DMS 273 treated with DMSO at 0.1 percent for 48 hours (cell line): ENCODE measurements at regions not wholly inside any gene's neighbourhood (a gene's known extent, or its start where the extent isn't known, plus 50 kb on each side); places are given as distances from the start of the nearest gene placed in this dataset.

Source experiments
- DNase-seq: peaks from one replicate; lab custom pipeline; 2025; lab: John Stamatoyannopoulos, UW

- DNase-seq: no peak
Measured at GRCh38 chr10:10125676-10126075, 892.0 kb upstream of the CELF2 start.

- DNase-seq: no peak
Measured at GRCh38 chr10:10126218-10126617, 891.5 kb upstream of the CELF2 start.

GRCh38 chr10:10128387-10128786 lies 889.3 kb upstream of the CELF2 start:
- DNase-seq: no peak

DNA sequence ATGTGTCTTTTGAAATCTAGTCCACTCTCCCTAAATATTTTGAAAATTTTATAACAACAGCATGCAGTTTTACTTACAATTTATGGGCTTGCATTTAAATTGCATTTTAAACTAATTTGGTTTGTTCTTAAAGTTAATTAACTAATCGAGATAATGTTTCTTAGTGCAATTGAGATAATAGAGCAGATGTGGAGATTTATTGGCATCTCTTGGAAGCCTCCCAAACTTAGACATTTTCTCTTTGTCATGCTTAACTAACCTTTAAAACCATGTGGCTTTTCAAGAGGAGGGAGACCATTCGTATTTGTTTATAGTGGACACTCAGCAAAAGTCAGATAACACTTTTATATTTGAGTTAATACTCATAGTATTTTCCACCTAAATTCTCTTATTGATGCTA lies 887.0 kb upstream of the CELF2 start:
- no peak for DNase-seq

DNA sequence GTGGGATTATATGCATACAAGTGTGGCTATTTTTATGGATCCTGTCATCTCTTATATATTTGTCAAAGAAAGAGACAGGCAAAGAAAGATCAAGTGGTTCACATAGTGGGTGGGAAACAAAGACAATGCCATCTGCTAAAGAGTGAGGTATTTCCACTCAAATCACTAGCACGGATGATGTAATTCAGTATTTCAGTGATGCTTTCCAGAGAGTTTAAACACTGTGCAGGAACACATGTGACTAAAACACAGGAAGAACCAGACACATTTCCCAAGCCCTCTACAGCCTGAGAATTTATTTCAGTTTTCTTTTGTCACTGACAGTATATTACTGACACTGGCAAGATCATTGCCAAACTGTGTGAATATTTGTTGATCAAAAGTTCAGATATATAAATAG lies 885.7 kb upstream of the CELF2 start:
- no peak for DNase-seq

DNA sequence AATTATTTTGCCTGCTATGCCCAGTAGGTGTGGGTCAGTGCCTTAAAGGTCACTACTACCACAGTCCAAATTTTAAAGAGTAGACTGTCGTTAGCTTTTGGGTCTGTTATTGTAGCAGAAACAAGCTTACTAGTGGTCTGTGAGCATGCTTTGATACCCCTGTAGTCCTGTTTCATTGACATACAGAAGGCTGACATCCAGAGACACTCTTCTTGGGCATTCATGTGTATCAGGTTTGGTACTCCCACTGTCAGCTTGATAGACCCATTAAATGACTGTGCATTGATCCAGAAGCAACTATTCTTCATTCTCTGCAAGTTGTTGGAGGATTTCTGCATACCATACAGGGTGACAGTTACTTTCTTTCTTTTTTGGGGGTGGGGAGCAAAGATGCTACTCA lies 884.4 kb upstream of the CELF2 start:
- no peak for DNase-seq

DNA sequence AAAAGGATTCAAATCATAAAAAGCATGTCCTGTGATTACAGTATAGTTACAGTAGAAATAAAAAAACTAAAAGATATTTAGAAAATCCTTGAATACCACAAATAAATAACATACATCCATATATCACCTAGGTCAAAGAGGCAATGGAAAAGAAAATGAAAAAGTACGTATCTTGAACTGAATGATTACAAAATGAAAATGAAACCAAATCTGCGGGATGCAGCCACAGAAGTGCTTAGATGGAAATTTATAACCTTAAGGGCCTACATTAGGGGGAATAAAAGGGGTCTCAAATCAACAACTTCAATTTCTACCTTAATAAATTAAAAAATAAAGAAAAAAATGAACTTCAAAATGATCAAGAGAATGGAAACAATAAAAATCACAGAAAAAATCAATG lies 879.0 kb upstream of the CELF2 start:
- no peak for DNase-seq

- DNase-seq: no peak
Measured at GRCh38 chr10:10141782-10142382, 875.8 kb upstream of the CELF2 start.

DNA sequence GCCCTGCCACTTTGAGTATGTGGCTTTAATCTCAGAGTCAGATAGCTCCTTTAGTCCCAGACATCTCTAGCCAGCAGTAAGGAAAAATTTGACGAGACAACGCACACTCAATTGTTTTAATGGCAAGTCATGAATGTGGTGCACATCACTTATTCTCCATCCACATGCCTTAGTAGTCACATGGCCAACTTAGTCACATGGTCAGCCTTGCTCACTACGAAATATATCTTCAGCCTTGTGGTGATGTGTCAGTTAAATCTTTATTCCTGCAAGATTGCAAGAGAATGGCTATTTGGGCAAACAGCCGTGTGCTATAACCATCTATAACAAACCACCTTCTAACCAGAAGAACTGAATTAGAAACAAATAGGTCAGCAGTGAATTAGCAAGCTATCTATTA lies 871.1 kb upstream of the CELF2 start:
- DNase-seq: no peak

- DNase-seq: no peak
Measured at GRCh38 chr10:10149899-10150298, 867.8 kb upstream of the CELF2 start.

- no peak for DNase-seq
Measured at GRCh38 chr10:10156917-10157600, 860.6 kb upstream of the CELF2 start.

DNA sequence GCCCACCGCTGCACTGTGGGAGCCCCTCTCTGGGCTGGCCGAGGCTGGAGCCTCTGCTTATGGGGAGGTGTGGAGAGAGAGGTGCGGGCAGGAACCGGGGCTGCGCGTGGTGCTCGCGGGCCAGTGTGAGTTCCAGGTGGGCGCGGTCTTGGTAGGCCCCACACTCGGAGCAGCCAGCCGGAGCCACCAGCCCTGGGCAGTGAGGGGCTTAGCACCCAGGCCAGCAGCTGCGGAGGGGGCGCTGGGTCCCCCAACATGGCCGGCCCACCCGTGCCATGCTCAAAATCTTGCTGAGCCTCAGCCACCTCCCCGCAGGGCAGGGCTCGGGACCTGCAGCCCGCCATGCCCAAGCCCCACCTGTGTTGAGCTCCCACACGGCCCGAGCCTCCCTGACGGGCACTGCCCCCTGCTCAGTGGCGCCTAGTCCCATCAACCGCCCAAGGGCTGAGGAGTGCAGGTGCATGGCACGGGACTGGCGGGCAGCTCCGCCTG lies 856.8 kb upstream of the CELF2 start:
- no peak for DNase-seq

DNA sequence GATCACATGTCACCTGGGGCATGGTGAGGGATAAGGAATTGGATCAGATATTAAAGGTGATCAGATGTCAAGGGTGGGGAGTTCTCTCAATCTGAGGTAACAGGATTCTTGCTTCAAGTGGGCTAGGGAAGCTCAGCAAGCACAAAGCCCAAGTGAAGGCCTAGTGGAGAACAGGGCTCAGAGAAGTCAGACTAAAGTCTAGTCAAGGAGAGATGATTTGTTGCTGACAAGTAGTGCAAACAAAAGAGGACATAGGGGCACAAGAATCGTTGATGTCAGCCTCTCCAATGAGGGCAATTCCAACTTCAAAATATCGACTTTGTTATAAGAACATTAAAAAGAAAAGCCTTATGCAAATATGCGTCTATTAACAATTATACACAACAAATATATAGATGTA lies 852.8 kb upstream of the CELF2 start:
- DNase-seq: no peak

DNA sequence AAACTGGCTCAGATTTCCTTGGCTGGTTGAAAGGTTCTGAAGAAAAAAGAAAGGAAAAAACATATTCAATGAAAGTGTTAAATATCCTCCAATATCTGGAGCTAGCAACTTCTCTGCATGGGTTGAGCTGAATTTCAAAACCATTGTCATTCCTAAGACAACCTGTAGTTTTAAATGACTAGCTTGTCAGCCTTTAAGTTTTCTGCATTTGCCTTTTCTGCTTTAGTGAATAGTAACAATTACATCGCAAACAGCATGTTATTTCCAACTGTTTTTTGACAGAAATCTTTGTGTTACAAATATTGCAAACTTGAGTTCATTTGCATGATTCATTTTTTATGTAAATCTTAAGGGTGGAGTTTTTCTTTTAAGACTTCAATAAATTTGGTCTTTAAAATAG lies 852.3 kb upstream of the CELF2 start:
- DNase-seq: no peak

- DNase-seq: no peak
Measured at GRCh38 chr10:10178476-10178875, 839.2 kb upstream of the CELF2 start.

- no peak for DNase-seq
Measured at GRCh38 chr10:10193848-10194247, 823.8 kb upstream of the CELF2 start.

DNA sequence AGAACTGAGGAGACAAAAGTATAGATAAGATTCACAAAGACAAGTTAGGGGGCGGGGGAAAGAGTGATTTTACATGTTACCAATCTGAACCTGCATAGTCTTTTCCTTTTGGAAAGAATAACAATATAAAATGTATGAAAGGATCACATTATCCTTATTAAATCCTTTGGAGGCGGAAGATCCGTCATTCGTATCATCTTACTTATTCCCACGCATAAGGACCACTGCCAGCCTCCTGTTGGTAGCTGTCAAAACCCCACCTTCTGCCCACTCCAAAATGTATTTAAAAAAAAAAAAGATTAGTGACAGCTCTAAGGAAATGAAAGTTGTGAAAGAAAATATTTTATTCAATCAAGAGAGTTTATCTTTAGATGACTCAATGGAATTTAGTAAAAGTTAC lies 821.0 kb upstream of the CELF2 start:
- no peak for DNase-seq

DNA sequence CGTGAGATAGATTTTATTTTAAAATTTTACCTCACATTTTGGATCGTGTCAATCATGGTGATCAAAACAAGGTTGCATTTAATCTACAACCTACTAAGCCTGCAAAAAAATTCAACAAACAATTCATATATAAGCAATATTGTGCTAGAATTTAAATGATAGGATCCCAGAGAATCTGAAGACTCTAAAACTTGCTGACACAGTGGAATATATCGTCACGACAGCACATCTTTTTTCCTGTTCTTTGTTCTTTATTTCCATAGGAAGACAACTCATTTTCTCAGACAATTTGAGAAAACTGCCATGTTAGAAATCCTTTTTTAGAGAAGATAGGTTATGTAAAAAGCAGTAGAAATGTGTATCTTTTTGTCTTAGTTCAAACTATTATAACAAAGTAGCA lies 820.2 kb upstream of the CELF2 start:
- DNase-seq: no peak

- no peak for DNase-seq
Measured at GRCh38 chr10:10198363-10198762, 819.3 kb upstream of the CELF2 start.

DNA sequence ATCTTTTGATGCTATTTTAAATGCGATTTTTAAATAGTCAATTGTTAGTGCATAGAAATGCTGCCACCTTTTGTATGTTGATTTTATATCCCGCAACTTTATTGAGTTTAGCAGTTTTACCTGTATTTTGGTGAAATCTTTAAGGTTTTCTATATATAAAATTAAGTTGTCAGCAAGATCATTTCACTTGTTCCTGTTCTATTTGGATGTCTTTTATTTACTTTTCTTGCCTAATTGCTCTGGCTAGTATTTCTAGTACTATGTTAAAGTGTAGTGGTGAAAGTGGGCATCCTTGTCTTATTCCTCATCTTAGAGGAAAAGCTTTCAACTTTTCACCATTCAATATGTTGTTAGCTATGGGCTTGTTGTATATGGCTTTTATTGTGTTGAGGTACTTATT lies 813.3 kb upstream of the CELF2 start:
- no peak for DNase-seq

DNA sequence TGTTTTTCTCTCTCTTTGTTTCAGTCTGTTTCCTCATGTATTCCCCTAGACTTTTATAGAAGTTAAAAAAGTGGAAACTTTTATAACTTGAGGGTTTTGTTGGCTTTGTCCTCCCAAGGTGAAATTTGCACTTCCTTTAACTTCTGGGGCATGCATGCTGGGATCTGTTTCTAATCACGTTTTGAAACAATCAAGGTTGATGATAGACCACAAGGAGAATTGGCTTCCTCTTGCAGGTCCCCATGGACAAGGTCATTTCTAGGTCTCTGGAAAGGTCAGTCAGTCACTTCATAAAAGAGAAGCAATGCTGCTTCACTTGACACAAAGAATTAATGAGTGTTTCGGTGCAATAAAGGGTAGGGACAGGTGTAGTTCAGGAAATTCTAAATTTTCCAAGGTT lies 811.8 kb upstream of the CELF2 start:
- no peak for DNase-seq

DNA sequence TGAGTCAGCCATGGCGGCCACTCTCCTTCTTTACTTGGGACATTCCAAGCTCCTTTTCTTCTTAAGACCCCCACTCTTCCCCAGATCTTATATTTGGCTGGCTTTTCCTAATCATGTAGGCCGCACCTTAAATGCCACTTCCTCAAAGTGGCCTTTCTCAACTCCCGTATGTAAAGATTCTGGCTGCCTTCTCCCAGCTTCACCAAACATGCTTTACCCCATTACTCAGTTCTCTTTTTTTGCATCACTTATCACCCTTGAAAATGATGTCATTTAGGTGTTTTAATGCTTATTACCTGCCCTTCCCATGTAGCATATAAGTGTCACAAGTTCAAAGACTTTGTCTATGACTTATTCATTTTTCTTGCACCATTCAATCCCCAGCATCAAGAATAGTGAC lies 810.1 kb upstream of the CELF2 start:
- no peak for DNase-seq

DNA sequence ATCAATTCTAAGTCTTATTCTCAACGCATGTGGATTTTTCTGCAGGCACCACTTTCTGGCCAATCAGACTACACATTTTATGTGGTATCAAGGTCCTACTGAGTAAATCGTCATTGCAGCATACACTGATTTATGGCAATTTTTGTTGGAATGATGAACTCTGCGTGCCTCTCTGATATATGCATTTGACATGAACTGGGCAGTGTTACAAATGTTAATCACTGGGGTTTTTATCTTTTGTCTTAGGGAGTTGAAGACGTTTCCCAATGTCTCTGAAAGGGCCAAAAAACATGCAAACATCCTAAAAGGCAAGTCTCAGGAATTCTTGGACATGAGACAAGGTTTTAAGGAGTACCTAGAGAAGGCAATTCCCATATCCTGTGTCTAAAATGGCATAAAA lies 809.5 kb upstream of the CELF2 start:
- no peak for DNase-seq

- DNase-seq: no peak
Measured at GRCh38 chr10:10209167-10209566, 808.5 kb upstream of the CELF2 start.
